ENCODE measurements at regions not wholly inside any gene's neighbourhood (a gene's known extent, or its start where the extent isn't known, plus 50 kb on each side); places are given as distances from the start of the nearest gene placed in this dataset.

GRCh38 chr3:5069627-5070026 is 52.5 kb upstream of the ARL8B start:
- BruUV-seq (replicated peaks), result no TSS peak
- Mint-ChIP-seq H3K36me3 (ENCODE audit: insufficient read depth, unreplicated experiment) (no peaks in the 10 kb centered on the region), H3K27me3 (ENCODE audit: insufficient read depth, unreplicated experiment) (peaks cover 7% of the 10 kb centered on the region), H3K27ac (ENCODE audit: unreplicated experiment) (no peak overlapping the region), H3K4me1 (ENCODE audit: low read depth, unreplicated experiment) (no peaks in the 10 kb centered on the region), H3K4me3 (ENCODE audit: unreplicated experiment) (no peak overlapping the region), H3K9me3 (ENCODE audit: unreplicated experiment) (no peaks in the 10 kb centered on the region)
- no peak for DNase-seq
- H3K36me3 ChIP-seq (ENCODE audit: control insufficient read depth, insufficient read depth, low read length), result no peaks in the 10 kb centered on the region
- no peaks in the 10 kb centered on the region for H3K4me1 ChIP-seq
- POLR2A ChIA-PET, result no interaction called here
- H3K9me3 ChIP-seq, result no peaks in the 10 kb centered on the region
- H3K27me3 ChIP-seq (replicated peaks; ENCODE audit: control insufficient read depth, insufficient read depth, low read length), result no peaks in the 10 kb centered on the region
- CTCF ChIA-PET, result no interaction called here
- no peak for TF ChIP-seq CTCF (IDR thresholded peaks at IDR 0.05; ENCODE audit: insufficient read depth in 1 of 2, low read depth in 1 of 2, low read length in 1 of 2, severe bottlenecking in 1 of 2, unreplicated experiment in 1 of 2)
- H3K4me3 ChIP-seq (ENCODE audit: low read depth, low read length), result no peak overlapping the region
- intact Hi-C loops (cut with micrococcal nuclease; ENCODE audit: unreplicated experiment), result no loop called here

GRCh38 chr3:5071061-5071460 is 51.0 kb upstream of the ARL8B start:
- Mint-ChIP-seq H3K4me3 (ENCODE audit: unreplicated experiment) (no peak overlapping the region), H3K36me3 (ENCODE audit: insufficient read depth, unreplicated experiment) (no peaks in the 10 kb centered on the region), H3K27ac (ENCODE audit: unreplicated experiment) (no peak overlapping the region), H3K9me3 (ENCODE audit: unreplicated experiment) (no peaks in the 10 kb centered on the region), H3K27me3 (ENCODE audit: insufficient read depth, unreplicated experiment) (peaks cover 7% of the 10 kb centered on the region), H3K4me1 (ENCODE audit: low read depth, unreplicated experiment) (no peaks in the 10 kb centered on the region)
- no peaks in the 10 kb centered on the region for H3K36me3 ChIP-seq (ENCODE audit: control insufficient read depth, insufficient read depth, low read length)
- H3K27me3 ChIP-seq (replicated peaks; ENCODE audit: control insufficient read depth, insufficient read depth, low read length), result no peaks in the 10 kb centered on the region
- intact Hi-C loops (cut with micrococcal nuclease; ENCODE audit: unreplicated experiment), result no loop called here
- BruUV-seq (replicated peaks), result no TSS peak
- no peak for DNase-seq
- TF ChIP-seq CTCF (IDR thresholded peaks at IDR 0.05; ENCODE audit: insufficient read depth in 1 of 2, low read depth in 1 of 2, low read length in 1 of 2, severe bottlenecking in 1 of 2, unreplicated experiment in 1 of 2), result no peak
- no peaks in the 10 kb centered on the region for H3K4me1 ChIP-seq
- no peaks in the 10 kb centered on the region for H3K9me3 ChIP-seq
- H3K4me3 ChIP-seq (ENCODE audit: low read depth, low read length), result no peak overlapping the region
- ChIA-PET CTCF (no interaction called here), POLR2A (no interaction called here)

GRCh38 chr3:5072100-5072816 is 49.8 kb upstream of the ARL8B start:
- Histone ChIP-seq H3K4me3 (ENCODE audit: low read depth, low read length) (no peak overlapping the region), H3K27me3 (replicated peaks; ENCODE audit: control insufficient read depth, insufficient read depth, low read length) (no peaks in the 10 kb centered on the region), H3K4me1 (no peaks in the 10 kb centered on the region), H3K9me3 (no peaks in the 10 kb centered on the region), H3K36me3 (ENCODE audit: control insufficient read depth, insufficient read depth, low read length) (no peaks in the 10 kb centered on the region)
- no peak for TF ChIP-seq CTCF (IDR thresholded peaks at IDR 0.05; ENCODE audit: insufficient read depth in 1 of 2, low read depth in 1 of 2, low read length in 1 of 2, severe bottlenecking in 1 of 2, unreplicated experiment in 1 of 2)
- ChIA-PET CTCF (no interaction called here), POLR2A (no interaction called here)
- H3K9me3 Mint-ChIP-seq (ENCODE audit: unreplicated experiment), result no peaks in the 10 kb centered on the region
- BruUV-seq (replicated peaks), result no TSS peak
- no peak overlapping the region for H3K27ac Mint-ChIP-seq (ENCODE audit: unreplicated experiment)
- intact Hi-C loops (cut with micrococcal nuclease; ENCODE audit: unreplicated experiment), result no loop called here
- H3K36me3 Mint-ChIP-seq (ENCODE audit: insufficient read depth, unreplicated experiment), result no peaks in the 10 kb centered on the region
- no peaks in the 10 kb centered on the region for H3K4me1 Mint-ChIP-seq (ENCODE audit: low read depth, unreplicated experiment)
- H3K27me3 Mint-ChIP-seq (ENCODE audit: insufficient read depth, unreplicated experiment), result peaks cover 7% of the 10 kb centered on the region
- no peak for DNase-seq
- H3K4me3 Mint-ChIP-seq (ENCODE audit: unreplicated experiment), result no peak overlapping the region

Data from Caco-2 (cell line).